Upper lobe of left lung (tissue), 4 donors: ENCODE measurements at regions not wholly inside any gene's neighbourhood (a gene's known extent, or its start where the extent isn't known, plus 50 kb on each side); places are given as distances from the start of the nearest gene placed in this dataset.

ENCODE experiments used
- CTCF ChIP-seq, 6 experiments: fragments of 450-650 bp in 4 of 6; fragments of 200-600 bp in 2 of 6; sonication (generic) in 2 of 6; IDR thresholded peaks; one replicate each; pipeline ENCODE4 v1.5.1; 2016 to 2019; ENCODE audit warnings: antibody characterized with exemption in 6 of 6
- EP300 ChIP-seq, 4 donors: sonication (generic); formaldehyde crosslinking; IDR thresholded peaks; one replicate each; pipeline ENCODE4 v1.5.1; 2017; ENCODE audit warnings: antibody characterized with exemption in 4 of 4, control low read depth in 2 of 4
- POLR2A ChIP-seq, 4 donors: fragments of 450-650 bp; IDR thresholded peaks; one replicate each; pipeline ENCODE4 v1.5.1; 2016 to 2017; ENCODE audit warnings: antibody characterized with exemption in 4 of 4, mild to moderate bottlenecking in 2 of 4
- POLR2AphosphoS5 ChIP-seq, 2 donors: sonication (generic); formaldehyde crosslinking; IDR thresholded peaks; one replicate each; pipeline ENCODE4 v1.5.1; 2017; ENCODE audit warnings: antibody characterized with exemption in 2 of 2

- TF ChIP-seq CTCF (IDR thresholded peaks at IDR 0.05), result no peak
- TF ChIP-seq POLR2A (IDR thresholded peaks at IDR 0.05), result no peak
- no peak for TF ChIP-seq POLR2AphosphoS5 (IDR thresholded peaks at IDR 0.05)
- TF ChIP-seq EP300 (IDR thresholded peaks at IDR 0.05), result no peak
These were observed 62.5 kb downstream of the EXOSC2 start for GRCh38 chr9:130756037-130756436.
